HG03354 (cell line): ENCODE measurements at regions not wholly inside any gene's neighbourhood (a gene's known extent, or its start where the extent isn't known, plus 50 kb on each side); places are given as distances from the start of the nearest gene placed in this dataset.
"Not testable (repeated sequence)": the region's sequence is repeated elsewhere in the genome, so short reads cannot be mapped to it uniquely, and the experiment has no call there.

ENCODE experiments used
- ATAC-seq: cut with Tn5 transposase; IDR thresholded peaks from one replicate; pipeline ENCODE4 v1.9.1; 2021; ENCODE audit warnings: mild to moderate bottlenecking; ENCODE audit not compliant: unreplicated experiment, poor library complexity, severe bottlenecking

DNA sequence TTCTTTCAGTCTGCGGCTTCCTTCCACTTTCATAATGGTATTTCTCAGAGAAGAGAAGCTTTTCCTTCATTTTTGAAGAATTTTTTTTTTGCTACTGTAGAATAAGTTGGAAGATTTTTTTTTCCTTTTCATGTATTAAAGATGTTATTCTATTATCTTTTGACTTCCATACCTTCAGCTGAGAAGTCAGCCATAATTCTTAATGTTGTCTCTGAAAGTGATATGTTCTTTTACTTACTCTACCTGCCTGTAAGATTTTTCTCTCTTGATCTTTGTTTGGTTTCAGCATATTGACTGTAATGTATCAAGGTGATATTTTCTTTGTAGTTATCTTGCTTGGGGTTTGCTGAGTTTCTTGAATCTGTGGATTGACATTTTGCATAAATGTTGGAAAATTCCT is 143.5 kb upstream of the TOX3 start:
- no peak for ATAC-seq

DNA sequence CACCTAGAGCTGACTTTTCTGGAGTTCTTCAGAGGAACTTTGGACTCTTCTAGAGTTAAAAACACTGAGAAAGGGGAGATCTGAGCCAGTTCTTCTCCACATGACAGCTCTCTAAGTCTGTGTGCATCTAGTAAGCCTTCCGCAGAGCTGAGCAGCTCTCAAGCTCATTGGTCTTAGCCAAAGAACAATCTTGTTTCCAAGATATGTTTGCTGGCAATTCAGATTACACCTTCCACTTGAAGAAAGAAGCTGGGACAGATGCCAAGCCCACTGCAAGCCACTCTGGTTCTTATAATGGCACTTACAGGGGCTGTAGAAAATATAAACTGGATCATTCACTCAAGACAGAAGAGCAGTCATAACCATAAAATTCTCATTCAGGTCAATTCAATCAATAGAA is 134.1 kb upstream of the TOX3 start:
- ATAC-seq = no peak

DNA sequence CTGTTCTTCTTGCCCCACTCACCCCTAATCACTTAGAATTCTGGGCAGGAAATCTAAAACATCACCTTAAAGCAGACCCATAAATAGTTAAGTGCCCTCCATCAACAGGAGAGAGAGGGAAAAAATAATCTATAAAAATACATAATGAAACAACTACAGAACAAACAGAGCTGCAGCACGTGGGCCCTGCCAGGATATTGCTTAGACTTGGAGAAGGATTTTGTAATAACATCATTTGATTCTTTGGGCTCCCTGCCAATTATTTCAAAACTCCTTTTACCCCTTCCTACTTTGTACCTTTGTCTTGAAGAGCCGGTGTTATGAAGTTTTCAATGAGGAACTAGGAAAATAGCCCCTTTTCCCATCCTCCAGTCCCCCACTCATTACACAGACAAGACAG is 130.6 kb upstream of the TOX3 start:
- no peak for ATAC-seq

DNA sequence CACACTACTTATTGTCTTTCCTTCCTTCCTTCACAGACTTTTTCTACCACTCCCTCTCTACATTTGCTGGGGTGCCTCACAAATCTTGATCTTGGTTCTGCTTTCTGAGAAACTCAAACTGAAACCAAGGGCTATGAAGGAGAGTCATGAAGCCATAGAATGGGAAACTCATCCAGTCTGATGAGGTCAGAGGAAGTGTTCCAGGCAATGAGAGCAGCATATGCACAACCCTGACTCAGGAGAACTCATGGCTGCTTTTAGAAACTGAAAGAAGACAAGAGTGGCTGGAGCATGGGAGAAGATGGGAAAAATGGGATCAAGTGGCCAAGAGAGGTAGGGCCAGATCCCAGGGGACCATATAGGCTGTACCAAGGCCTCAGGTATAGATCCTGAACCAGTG is 130.0 kb upstream of the TOX3 start:
- no peak for ATAC-seq

DNA sequence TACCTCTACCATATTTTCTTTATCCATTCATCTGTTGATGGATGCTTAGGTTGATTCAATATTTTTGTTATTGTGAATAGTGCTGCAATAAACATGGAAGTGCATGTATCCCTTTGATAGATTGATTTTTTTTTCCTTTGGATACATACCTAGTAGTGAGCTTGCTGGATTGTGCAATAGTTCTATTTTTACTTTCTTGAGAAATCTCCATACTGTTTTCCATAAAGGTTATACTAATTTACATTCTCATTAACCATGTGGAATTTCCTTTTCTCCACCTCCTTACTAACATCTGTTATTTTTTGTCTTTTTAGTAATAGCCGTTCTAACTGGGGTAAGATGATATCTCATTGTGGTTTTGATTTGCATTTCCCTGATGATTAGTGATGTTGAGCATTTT is 124.6 kb upstream of the TOX3 start:
- no peak for ATAC-seq

DNA sequence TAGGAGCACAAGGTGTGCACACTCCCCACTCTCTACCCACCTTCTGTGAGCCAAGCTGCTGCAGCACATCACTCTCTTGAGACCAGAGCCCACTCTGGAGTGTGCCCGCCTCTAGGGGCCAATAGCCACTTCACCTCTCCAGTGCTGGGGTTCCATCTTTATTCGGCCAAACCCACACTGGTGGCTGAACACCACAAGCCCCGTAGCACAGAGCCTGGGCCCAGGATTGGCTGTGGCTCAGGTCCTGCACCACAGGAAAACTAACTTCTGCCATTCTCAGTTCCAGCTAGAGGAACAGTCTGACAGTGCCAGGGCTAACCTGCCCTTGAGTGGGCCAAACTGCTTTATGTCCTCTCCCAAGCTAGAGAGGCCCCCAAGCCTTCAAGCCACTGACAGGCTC is 111.0 kb upstream of the TOX3 start:
- no peak for ATAC-seq

DNA sequence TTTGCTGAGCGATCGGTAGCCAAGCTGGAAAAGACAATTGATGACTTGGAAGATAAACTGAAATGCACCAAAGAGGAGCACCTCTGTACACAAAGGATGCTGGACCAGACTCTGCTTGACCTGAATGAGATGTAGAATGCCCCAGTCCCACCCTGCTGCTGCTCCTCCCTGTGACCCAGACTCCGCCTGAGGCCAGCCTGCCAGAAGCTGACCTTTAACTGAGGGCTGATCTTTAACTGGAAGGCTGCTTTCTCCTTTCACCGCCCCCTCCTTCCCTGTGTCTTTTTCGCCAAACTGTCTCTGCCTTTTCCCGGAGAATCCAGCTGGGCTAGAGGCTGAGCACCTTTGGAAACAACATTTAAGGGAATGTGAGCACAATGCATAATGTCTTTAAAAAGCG is 109.0 kb upstream of the TOX3 start:
- not testable (repeated sequence) for ATAC-seq

DNA sequence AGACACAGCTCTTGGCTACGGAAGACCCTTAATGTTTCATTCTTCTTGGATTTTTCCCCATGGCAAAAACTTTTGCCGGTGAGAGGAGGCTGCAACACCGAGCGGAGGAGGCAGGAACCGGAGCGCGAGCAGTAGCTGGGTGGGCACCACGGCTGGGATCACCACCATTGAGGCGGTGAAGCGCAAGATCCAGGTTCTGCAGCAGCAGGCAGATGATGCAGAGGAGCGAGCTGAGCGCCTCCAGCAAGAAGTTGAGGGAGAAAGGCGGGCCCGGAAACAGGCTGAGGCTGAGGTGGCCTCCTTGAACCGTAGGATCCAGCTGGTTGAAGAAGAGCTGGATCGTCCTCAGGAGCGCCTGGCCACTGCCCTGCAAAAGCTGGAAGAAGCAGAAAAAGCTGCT is 108.2 kb upstream of the TOX3 start:
- not testable (repeated sequence) for ATAC-seq

DNA sequence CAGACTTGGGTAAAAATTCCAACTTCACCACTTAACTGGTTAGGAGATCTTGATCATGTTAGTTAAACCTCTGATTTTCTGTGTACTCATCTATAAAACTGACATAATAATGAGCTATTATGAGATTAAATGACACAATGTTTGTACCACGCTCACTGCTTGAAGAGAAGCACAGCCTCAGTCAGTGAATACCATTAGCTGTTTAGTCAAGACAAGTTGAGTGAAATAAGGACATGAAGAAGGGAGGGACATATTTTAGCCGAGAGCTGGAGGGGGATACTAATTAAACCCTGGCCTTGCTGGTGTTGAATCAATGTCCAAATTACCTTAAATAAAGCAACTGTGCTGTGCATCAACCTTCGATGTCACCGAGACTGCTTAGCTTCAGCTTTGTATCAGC is 105.1 kb upstream of the TOX3 start:
- ATAC-seq = no peak

DNA sequence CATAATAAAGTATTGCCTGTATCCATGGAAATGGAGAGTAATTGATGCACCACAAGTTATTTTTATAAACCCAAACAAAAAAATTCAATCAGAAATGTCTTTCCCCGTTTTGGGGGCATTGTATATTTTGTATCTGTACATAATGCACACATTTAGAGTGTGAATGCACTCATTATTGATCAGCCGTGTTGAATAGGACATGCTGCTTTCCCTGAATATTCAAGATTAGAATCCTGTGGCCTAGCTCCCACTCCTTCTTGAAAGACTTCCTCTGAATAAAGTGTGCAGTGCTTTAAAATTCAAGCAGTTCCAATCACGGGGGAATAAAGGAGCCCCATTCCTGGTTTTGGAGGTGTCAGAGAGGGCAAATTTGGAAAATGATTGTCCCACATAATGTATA is 103.8 kb upstream of the TOX3 start:
- no peak for ATAC-seq

DNA sequence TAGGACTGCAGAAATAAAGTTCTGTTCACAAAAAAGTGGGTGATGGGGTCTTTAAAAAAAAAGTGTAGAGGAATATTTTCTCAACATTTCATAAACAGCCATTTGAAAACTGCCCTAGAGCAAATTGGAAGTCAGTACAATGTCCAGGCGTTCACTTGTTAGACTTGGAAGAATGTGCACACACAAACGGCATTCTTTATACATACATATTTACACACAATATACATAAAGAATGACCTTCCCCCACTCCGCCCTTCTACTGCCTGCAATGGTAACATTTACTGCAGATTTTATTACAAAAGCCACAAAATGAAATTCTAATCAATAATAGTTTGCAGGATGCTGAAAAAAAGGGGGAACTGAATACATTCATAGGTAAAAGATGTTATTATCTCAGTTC is 103.4 kb upstream of the TOX3 start:
- no peak for ATAC-seq

DNA sequence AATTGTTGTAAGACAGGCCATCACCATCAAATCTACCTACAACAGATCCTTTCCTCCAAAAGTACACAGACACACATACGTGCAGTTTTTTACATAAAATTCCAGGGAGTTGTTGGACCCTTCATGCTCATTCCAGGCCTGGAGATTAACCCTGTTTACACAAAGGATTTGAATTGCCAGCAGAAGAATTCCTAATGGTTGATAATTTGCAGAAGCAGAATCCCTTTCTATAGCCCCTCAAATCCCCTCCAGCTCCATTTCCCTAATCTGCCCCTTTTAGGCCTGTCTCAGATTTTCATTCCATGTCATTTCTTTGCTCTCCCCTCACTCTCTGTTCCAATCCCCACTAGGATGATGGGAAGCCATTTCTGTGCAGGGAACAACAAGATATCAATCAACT is 102.9 kb upstream of the TOX3 start:
- ATAC-seq = no peak

DNA sequence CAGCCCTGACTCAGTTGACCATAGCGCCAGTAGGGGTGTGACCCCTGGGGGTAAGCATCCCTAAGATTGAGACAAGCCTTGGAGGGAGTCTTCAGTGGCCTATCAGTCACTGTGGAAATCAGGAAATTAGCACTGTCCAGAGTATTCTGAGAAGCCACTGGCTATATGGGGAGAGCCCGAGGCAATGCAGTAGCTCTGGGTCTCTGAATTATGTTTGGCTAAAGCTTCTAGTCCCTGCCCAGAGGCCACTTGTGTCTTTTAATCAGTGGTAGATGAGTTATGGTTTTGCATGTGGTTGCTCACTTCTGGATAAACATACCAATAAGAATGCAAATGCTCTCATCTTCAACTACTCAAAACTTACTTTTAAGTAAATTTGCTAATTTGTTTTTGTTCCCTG is 100.6 kb upstream of the TOX3 start:
- no peak for ATAC-seq

DNA sequence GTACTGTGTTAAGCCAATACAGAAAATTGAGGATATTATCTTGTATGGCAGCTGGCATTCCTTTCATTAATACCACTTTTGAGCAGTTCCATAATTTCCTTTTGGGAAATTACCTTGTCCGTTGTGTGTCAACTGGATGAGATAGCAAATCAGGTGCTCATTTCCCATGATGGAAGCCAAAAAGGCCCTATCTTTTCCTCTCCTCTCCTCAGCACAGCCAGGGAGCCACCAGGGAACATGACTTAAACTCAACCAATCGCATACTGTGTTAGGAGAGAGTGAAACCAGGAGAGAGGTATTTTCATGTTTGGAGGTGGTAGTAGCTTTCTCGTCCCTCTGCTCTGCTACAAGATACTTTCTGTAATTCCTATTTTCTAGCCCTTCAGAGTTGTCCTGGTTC is 96.1 kb upstream of the TOX3 start:
- no peak for ATAC-seq

DNA sequence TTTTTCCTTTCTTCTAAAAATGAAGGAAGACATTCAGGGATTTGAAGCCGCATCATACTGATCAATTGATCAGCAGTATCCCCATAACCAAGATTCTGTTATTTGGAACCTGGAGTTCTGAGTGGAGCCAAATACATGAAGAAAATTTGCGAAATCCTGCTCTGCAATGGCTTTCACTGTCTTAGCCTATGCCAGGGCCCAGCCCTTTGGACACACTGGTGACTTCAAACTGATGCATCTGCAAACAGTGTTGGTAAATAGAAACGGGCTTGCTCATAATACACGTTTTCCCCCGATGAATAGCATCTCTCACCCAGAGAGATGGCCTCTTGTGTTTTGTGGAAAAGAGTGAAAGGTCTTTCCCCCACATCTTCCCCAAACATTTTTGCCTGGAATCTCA is 87.6 kb upstream of the TOX3 start:
- ATAC-seq = no peak

DNA sequence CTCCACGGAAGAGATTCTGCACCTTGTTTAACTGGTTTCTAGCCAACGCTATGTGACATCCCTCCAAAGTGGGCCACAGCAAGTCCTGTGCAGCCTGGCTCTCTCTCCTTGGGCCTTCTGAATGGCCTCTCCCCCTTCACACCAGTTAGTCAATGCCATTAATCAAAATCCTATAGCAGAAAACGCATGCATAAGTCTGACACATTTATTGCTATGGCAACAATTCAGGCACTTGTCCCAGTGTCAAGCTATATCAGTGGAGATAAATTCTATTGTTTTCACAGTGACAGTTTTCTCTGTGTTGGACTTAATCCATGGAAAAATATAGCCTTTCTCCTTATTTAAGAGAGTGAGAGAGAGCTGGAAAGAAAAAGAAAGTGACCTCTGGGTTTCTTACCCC is 87.2 kb upstream of the TOX3 start:
- no peak for ATAC-seq

DNA sequence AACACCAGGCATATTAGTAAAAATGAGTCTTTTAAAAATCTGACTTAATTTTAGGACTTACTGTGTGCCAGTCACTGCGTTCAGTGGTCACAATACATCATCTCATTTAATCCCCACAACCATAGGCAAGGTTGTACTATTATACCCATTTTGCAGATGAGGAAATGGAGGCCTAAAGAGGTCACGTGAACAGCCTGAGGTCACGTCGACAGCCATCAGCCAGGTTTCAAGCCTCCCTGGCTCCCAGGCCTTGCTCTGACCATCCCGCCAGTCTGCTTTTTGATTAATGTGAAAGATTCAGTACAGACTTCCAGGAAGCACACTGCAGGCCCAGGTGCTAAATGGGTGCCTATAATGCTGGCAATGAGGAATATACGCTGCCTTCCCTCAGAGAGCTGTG is 86.3 kb upstream of the TOX3 start:
- ATAC-seq = no peak

DNA sequence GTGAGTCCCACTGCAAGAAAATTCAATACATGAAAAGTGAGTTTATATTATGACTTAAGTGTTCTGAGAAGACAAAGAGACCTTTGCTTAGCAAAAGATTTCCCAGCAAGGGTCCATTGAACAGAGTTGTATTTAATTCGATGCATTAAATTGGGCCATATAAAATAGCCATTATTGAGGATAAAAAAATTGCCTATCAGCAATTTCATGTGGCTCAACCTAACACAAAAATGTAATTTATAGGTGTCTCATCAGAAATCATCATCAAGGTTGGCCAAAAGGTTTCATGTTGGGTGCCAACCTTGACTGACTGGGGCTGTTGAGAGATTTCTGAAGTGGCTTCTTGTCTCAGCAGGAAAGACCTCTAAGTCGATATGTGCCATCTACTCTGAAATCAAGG is 84.8 kb upstream of the TOX3 start:
- ATAC-seq = no peak

DNA sequence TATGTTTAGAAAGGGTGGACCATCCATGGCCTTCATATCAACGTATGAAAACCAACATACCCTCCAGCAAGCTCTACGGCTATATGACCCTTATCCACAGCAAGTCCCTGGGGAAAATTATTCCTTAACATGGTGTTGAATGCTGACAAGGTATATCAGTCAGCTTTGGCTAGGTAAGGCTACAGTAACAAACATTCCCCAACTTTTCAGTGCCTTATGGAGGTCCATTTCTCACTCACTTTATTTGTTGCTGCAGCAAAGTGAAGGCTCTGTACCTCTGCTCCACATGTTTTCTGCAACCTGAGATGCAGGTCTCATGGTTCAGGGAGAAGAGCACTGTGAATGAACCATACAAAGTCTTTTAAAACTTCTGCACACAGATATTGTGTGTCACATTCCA is 83.8 kb upstream of the TOX3 start:
- no peak for ATAC-seq

DNA sequence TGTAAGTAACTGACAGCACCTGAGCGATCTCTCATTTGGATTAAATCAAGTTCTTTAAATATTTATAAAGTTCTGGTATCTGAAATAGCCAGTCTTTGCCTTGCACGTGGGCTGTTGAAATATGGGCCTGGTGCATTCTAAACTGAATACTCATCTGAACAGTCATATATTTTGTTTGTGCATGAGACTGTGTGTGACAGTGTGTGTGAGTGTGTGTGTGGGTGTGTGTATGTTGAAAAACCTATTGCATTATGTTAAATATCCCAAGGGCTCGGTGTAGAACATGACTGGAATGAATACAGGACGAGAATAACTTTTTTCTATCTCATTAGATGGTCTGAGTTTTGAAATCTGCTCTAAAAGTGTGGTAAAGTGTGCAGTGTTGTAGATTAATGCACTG is 82.4 kb upstream of the TOX3 start:
- no peak for ATAC-seq

DNA sequence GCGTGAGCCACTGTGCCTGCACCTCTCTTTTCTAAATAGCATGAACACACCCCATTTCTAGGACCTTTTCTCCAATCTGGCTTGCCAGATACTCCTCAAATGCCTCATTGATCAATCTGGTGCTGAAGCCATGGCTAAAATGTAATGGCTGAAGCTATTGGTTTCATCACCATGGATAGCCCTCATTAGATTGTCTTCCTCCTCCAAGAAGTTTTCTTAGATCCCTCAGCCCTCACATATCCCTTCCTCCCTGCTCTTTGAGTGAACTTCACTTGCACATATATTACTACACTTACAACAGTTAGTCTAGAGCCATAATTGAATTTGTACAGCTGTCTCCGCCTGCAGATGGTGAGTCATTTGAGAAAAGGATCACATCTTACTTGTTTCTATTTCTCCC is 77.9 kb upstream of the TOX3 start:
- no peak for ATAC-seq

DNA sequence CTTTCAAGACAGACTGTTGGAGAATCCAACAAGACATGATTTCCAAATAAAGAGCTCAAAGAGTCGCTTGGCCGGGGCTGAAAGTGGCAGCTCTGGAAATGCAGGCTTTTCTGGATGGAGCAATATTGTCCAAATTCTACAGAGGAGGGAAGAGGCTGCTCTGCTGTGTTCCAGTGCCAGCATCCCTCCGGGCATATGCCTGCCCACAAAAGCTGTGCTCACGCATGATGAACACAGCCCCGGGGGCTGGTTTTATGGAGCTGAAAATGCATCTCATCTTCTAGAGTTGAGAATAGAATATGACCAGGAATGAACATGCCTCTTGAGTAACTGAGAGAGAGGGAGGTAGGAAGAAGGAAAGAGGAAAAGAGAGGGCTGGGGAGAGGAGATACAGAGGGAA is 74.7 kb upstream of the TOX3 start:
- no peak for ATAC-seq
